LNCAP (cell line): ENCODE measurements at regions not wholly inside any gene's neighbourhood (a gene's known extent, or its start where the extent isn't known, plus 50 kb on each side); places are given as distances from the start of the nearest gene placed in this dataset.

ENCODE experiments used
- TF ChIP-seq, protein P1 (sequence below): fragments of 450-650 bp; IDR thresholded peaks from 2 replicates; pipeline ENCODE4 v1.5.1; 2017; ENCODE audit warnings: mild to moderate bottlenecking

DNA sequence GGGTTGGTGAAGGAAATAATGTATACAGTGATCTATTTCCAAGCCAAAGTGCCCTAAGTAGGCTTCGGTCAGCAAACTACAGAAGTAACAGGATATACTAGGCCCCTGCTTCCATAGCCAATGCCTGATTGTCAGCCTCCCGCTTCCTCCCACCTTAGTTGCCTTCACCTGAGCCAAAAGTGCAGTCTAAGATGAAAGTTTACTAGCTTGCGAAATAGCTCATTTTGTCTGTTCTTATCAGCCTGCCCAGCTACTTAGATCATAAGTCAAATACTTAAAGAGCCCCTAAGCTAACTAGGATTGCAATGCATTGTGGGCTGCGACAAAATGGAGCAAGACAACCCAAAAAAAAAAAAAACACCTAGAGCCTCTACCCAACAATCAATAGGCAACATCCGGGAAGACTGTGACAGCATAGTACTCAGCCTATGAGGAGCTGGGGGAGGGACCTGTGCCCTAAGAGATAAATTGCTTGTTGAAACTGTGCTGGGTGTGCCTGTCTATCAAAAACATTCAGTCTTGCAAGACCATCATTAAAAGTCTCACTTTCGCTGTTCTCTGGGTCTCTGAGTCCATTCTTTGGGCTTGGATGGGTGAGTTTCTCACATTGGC is 454.7 kb upstream of the TSHZ3 start:
- TF ChIP-seq, protein P1, sequence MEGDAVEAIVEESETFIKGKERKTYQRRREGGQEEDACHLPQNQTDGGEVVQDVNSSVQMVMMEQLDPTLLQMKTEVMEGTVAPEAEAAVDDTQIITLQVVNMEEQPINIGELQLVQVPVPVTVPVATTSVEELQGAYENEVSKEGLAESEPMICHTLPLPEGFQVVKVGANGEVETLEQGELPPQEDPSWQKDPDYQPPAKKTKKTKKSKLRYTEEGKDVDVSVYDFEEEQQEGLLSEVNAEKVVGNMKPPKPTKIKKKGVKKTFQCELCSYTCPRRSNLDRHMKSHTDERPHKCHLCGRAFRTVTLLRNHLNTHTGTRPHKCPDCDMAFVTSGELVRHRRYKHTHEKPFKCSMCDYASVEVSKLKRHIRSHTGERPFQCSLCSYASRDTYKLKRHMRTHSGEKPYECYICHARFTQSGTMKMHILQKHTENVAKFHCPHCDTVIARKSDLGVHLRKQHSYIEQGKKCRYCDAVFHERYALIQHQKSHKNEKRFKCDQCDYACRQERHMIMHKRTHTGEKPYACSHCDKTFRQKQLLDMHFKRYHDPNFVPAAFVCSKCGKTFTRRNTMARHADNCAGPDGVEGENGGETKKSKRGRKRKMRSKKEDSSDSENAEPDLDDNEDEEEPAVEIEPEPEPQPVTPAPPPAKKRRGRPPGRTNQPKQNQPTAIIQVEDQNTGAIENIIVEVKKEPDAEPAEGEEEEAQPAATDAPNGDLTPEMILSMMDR, result no peak

- TF ChIP-seq, protein P1, result no peak
Measured at GRCh38 chr19:31804668-31805067, 455.4 kb upstream of the TSHZ3 start.

GRCh38 chr19:31810536-31811109 is 461.4 kb upstream of the TSHZ3 start:
- TF ChIP-seq, protein P1, result no peak

GRCh38 chr19:31817971-31818797 is 468.9 kb upstream of the TSHZ3 start:
- TF ChIP-seq, protein P1, result no peak

- TF ChIP-seq, protein P1, result no peak
Measured at GRCh38 chr19:31818798-31819105, 469.5 kb upstream of the TSHZ3 start.

DNA sequence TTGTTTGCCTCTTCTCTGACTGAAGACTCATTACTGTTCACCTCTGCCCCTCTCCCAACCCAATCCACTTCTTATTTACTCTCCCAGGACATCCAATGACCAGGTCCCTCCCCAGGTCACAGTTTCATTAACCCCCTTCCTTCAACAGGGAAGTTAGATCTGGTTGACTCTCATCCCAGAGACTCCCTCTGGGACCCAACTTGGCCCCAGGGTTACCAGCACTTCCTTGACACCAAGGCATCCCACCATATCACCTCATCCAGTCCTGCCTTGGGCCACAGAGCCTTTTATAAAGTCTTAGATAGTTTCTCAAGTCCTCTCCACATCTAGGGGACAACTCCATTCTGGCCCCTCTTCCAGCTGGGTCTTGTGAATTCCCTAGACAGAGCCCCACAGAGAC is 470.6 kb upstream of the TSHZ3 start:
- TF ChIP-seq, protein P1, result no peak

DNA sequence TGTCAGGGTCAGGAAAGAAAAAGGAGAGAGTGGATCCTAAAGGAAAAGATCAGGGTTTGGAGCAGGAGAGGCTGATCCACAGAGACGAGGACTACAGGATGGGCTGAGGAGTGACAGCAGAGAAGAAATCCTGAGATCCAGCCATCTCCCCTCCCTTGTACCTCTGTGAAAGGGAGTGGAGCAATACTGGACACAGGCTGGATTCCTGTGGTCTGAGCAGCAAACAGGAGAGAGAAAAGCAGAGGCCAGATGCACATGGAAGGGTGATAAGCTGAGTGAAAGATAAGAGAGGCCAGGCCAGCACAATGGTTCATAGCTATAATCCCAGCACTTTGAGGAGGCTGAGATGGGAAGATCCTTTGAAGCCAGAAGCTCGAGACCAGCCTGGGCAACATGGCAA is 472.1 kb upstream of the TSHZ3 start:
- TF ChIP-seq, protein P1, result no peak
